ENCODE measurements at regions not wholly inside any gene's neighbourhood (a gene's known extent, or its start where the extent isn't known, plus 50 kb on each side); places are given as distances from the start of the nearest gene placed in this dataset.

DNA sequence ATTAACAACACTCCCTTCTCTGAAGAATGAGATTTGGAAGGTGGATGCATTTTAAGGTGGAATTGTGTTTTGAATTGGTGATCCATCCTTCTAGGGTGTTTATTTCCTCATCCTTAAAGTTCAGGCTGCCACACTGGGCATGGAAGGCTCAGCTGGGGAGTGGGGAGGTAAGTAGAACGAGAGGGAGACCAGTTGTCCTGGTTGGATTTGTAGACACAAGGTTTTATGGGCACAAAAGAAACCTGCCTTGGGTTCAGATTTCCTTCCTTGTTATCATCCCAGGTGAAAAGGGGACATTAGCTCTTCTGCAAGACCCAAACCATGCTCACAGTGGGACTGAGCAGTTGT, 101.0 kb upstream of the SIX3 start:
- DNase-seq (no peak), ATAC-seq (no peak)
- H3K9me3 ChIP-seq = no peaks in the 10 kb centered on the region
- TF ChIP-seq, protein P1, sequence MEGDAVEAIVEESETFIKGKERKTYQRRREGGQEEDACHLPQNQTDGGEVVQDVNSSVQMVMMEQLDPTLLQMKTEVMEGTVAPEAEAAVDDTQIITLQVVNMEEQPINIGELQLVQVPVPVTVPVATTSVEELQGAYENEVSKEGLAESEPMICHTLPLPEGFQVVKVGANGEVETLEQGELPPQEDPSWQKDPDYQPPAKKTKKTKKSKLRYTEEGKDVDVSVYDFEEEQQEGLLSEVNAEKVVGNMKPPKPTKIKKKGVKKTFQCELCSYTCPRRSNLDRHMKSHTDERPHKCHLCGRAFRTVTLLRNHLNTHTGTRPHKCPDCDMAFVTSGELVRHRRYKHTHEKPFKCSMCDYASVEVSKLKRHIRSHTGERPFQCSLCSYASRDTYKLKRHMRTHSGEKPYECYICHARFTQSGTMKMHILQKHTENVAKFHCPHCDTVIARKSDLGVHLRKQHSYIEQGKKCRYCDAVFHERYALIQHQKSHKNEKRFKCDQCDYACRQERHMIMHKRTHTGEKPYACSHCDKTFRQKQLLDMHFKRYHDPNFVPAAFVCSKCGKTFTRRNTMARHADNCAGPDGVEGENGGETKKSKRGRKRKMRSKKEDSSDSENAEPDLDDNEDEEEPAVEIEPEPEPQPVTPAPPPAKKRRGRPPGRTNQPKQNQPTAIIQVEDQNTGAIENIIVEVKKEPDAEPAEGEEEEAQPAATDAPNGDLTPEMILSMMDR (IDR thresholded peaks at IDR 0.05) = no peak
- intact Hi-C loops (cut with DNase I, micrococcal nuclease) = no loop called here
- no peaks in the 10 kb centered on the region for H3K36me3 ChIP-seq (ENCODE audit: low read depth)
- H3K4me1 ChIP-seq (ENCODE audit: low read depth) = no peaks in the 10 kb centered on the region
- no peak overlapping the region for H3K4me3 ChIP-seq

DNA sequence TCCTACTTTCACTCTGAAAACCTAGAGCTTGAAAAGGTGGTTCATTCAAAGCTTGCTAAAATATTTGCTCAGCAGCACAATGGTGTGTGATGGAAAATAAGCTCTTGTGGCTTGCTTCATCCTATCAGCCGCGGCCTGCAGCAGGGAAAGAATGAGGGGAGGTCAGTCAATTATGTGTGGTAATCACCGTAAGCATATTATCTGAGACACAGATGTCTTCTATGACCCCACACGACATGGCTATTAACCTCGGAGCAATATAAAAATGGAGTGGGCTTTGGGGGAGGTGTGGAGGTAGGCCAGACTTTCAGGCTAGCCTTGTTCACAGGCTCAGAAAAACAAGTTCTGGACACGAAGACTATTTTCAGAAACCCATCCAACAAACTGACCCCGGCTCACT, 98.4 kb upstream of the SIX3 start:
- Histone ChIP-seq H3K9me3 (no peaks in the 10 kb centered on the region), H3K4me1 (ENCODE audit: low read depth) (no peaks in the 10 kb centered on the region), H3K36me3 (ENCODE audit: low read depth) (no peaks in the 10 kb centered on the region), H3K4me3 (no peak overlapping the region)
- intact Hi-C loops (cut with DNase I, micrococcal nuclease) = no loop called here
- ATAC-seq = no peak
- TF ChIP-seq, protein P1 (IDR thresholded peaks at IDR 0.05) = no peak
- DNase-seq = no peak

DNA sequence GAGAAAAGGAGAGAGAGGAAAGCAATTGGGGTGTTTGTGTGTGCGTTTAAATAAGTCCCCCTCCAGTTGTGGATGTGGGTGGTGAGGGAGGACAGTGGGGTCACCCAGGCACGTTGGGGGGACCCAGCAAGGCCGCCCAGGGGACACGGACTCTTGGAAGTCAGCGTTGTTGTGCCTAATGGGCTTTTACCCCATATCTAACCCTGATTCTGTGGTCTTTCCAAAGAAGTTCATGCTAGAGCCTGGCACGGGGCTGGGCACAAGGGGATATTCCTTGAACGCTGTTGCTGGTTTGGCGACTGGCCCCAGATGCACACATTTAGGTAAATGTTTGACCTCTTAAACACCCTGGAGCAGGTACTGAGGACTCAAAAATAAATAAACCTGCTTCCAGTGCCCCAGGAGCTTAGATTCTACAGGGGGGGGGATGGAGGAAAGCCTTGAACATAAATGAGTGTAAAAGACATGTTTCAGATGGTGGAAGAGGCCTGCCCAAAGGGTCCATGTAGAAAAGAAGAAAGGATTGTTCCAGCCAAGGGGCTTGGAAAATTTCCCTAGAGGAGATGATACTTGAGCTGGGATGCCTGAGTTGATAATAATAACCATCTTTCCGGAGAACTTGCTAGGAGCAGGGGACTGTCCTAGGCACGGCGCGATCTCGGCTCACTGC, 97.7 kb upstream of the SIX3 start:
- intact Hi-C loops (cut with DNase I, micrococcal nuclease) = no loop called here
- ATAC-seq = no peak
- no peaks in the 10 kb centered on the region for H3K36me3 ChIP-seq (ENCODE audit: low read depth)
- no peak for DNase-seq
- no peaks in the 10 kb centered on the region for H3K9me3 ChIP-seq
- H3K4me3 ChIP-seq = no peak overlapping the region
- TF ChIP-seq, protein P1 (IDR thresholded peaks at IDR 0.05) = no peak
- no peaks in the 10 kb centered on the region for H3K4me1 ChIP-seq (ENCODE audit: low read depth)

DNA sequence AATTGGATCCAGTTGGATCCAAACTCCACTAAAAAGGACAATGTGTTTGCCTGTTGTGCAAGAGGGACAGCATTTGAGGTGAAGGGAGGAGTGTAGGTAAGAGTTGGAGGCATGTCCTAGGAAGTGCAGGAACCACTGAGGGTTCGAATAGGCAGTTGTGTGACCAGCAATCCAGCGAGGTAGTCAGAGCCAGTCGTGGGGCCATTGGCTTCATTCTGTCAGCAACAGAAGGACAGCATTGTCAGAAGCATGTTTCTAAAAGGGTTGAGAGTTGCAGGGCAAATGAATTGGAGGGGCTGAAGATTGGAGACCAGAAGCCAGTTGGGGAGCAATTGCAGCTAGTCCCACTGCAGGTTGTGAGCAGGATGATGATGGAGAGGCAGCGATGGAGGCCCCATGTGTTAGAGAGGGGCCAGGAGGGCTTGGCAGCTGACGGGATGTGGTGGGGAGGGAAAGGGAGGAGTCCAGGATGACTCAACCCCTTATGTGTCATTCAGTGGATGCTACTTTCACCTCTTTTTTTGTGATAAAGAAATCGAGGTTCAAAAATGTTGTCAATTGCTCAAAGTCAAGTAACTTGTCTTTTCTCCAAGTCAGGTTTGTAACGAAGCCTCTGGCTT, 96.7 kb upstream of the SIX3 start:
- TF ChIP-seq, protein P1 (IDR thresholded peaks at IDR 0.05) = no peak
- no peak overlapping the region for H3K4me3 ChIP-seq
- no peaks in the 10 kb centered on the region for H3K4me1 ChIP-seq (ENCODE audit: low read depth)
- DNase-seq (no peak), ATAC-seq (no peak)
- no peaks in the 10 kb centered on the region for H3K9me3 ChIP-seq
- intact Hi-C loops (cut with DNase I, micrococcal nuclease) = no loop called here
- no peaks in the 10 kb centered on the region for H3K36me3 ChIP-seq (ENCODE audit: low read depth)

DNA sequence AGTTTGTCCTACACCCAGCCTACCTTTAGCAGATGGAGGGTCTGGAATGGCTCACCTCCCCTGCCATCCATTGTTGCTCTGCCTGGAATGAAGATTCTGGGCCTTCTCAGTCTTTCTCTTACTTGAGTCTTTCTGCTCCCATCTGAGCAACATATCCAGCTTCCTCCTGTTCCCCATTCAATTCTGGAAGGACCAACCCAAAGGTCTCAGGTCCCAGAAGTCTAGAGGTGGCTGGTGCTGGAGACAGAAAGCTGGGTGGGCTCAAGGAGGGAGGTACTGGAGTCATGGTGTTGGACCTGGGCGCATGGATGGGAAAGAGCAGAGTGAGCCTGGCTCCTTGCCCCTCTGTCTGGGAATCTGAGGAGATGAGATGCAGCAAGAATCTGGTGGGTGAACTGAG, 93.5 kb upstream of the SIX3 start:
- intact Hi-C loops (cut with DNase I, micrococcal nuclease) = no loop called here
- no peaks in the 10 kb centered on the region for H3K9me3 ChIP-seq
- H3K4me1 ChIP-seq (ENCODE audit: low read depth) = no peaks in the 10 kb centered on the region
- ATAC-seq (no peak), DNase-seq (no peak)
- TF ChIP-seq, protein P1 (IDR thresholded peaks at IDR 0.05) = no peak
- no peak overlapping the region for H3K4me3 ChIP-seq
- no peaks in the 10 kb centered on the region for H3K36me3 ChIP-seq (ENCODE audit: low read depth)
